ENCODE measurements at regions not wholly inside any gene's neighbourhood (a gene's known extent, or its start where the extent isn't known, plus 50 kb on each side); places are given as distances from the start of the nearest gene placed in this dataset.

DNA sequence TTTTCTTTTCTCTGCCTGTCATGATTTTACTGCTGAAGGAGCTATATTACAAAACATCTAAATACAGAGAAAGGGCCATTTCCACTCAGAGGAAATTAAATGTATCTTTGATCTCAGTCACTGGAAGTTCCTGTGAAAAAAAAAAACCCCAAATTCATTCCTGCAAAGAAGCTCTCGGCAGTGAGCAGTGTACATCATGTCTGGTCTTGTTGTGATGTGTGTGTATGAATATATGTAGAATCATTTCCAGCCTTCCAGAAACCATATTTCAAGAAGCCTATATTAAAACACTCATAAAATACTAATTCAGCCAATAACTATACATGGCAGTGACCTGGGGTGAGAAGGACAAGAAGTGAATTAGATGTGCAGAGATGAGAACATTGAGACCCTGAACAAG is 393.2 kb upstream of the TENM4 start:
- no peak for TF ChIP-seq ZC3H10 (CRISPR knock-in tag; IDR thresholded peaks at IDR 0.05)
- no peak for TF ChIP-seq TOX (CRISPR knock-in tag; IDR thresholded peaks at IDR 0.05; ENCODE audit: borderline replicate concordance)
- no peak for TF ChIP-seq ZFP30 (CRISPR knock-in tag; IDR thresholded peaks at IDR 0.05)
- TF ChIP-seq ZNF8 (CRISPR knock-in tag; IDR thresholded peaks at IDR 0.05) = no peak
- TF ChIP-seq CSRNP3 (CRISPR knock-in tag; IDR thresholded peaks at IDR 0.05) = no peak

Data from SK-N-SH treated with all-trans-retinoic acid at 6 μM for 48 hours (cell line).